Uterus (tissue), 3 donors: ENCODE measurements at regions not wholly inside any gene's neighbourhood (a gene's known extent, or its start where the extent isn't known, plus 50 kb on each side); places are given as distances from the start of the nearest gene placed in this dataset.

ENCODE experiments used
- DNase-seq, 2 donors: peaks; one replicate each; pipeline ENCODE4 v3.0.0-alpha.2; 2019 to 2020
- H3K27ac ChIP-seq, 2 donors: fragments of 200-600 bp; sonication (generic); 1 replicate in 1 of 2; 2 replicates in 1 of 2; pipeline ENCODE4 v1.5.1; 2016 to 2018
- H3K27me3 ChIP-seq, 2 donors: fragments of 200-600 bp; sonication (generic); one replicate each; pipeline ENCODE4 v1.5.1; 2018 to 2019; ENCODE audit warnings: control low read depth in 1 of 2
- H3K36me3 ChIP-seq, 2 donors: fragments of 200-600 bp; sonication (generic); one replicate each; pipeline ENCODE4 v1.5.1; 2019; ENCODE audit warnings: control low read depth in 1 of 2
- H3K4me1 ChIP-seq, 2 donors: fragments of 200-600 bp; sonication (generic); one replicate each; pipeline ENCODE4 v1.5.1; 2018 to 2019; ENCODE audit warnings: control low read depth in 1 of 2
- H3K4me3 ChIP-seq, 2 donors: fragments of 200-600 bp; sonication (generic); 1 replicate in 1 of 2; 2 replicates in 1 of 2; pipeline ENCODE4 v1.5.1; 2018 to 2019; ENCODE audit warnings: mild to moderate bottlenecking in 1 of 2
- H3K9me3 ChIP-seq, 2 donors: fragments of 200-600 bp; sonication (generic); one replicate each; pipeline ENCODE4 v1.5.1; 2019; ENCODE audit warnings: control low read depth in 1 of 2
- CTCF ChIP-seq, 4 experiments: fragments of 200-600 bp in 2 of 4; fragments of 450-650 bp in 2 of 4; sonication (generic) in 2 of 4; IDR thresholded peaks; one replicate each; pipeline ENCODE4 v1.5.1; 2016 to 2019; ENCODE audit warnings: antibody characterized with exemption in 4 of 4, mild to moderate bottlenecking in 2 of 4, moderate library complexity in 1 of 4
- POLR2A ChIP-seq, 2 donors: fragments of 450-650 bp; IDR thresholded peaks; one replicate each; pipeline ENCODE4 v1.6.1; 2016; ENCODE audit warnings: antibody characterized with exemption in 2 of 2, mild to moderate bottlenecking in 1 of 2, moderate library complexity in 1 of 2
- intact Hi-C: fragments of 100-400 bp; cut with DNase I; formaldehyde crosslinking; loops from one replicate; pipeline ENCODE4 v1.15.1; 2023; ENCODE audit warnings: low total_unique reads
- donor health status: DM: yes; HTN: yes; CAD: no.

- H3K27ac ChIP-seq: no peak overlapping the region
- no peak for TF ChIP-seq POLR2A (IDR thresholded peaks at IDR 0.05)
- TF ChIP-seq CTCF (IDR thresholded peaks at IDR 0.05): no peak
- H3K4me1 ChIP-seq: no peaks in the 10 kb centered on the region
- H3K4me3 ChIP-seq: no peak overlapping the region
- H3K9me3 ChIP-seq: no peaks in the 10 kb centered on the region
- intact Hi-C loops: no loop called here
- no peak for DNase-seq
- no peaks in the 10 kb centered on the region for H3K27me3 ChIP-seq
- H3K36me3 ChIP-seq: no peaks in the 10 kb centered on the region
Measured at GRCh38 chr1:55321942-55322341, 106.8 kb upstream of the USP24 start.

GRCh38 chr1:55320891-55321290, 105.7 kb upstream of the USP24 start:
- Histone ChIP-seq H3K4me3 (no peak overlapping the region), H3K36me3 (no peaks in the 10 kb centered on the region), H3K4me1 (no peaks in the 10 kb centered on the region), H3K9me3 (no peaks in the 10 kb centered on the region), H3K27me3 (no peaks in the 10 kb centered on the region), H3K27ac (no peak overlapping the region)
- intact Hi-C loops: no loop called here
- no peak for DNase-seq
- TF ChIP-seq POLR2A (IDR thresholded peaks at IDR 0.05) (no peak), CTCF (IDR thresholded peaks at IDR 0.05) (no peak)

DNA sequence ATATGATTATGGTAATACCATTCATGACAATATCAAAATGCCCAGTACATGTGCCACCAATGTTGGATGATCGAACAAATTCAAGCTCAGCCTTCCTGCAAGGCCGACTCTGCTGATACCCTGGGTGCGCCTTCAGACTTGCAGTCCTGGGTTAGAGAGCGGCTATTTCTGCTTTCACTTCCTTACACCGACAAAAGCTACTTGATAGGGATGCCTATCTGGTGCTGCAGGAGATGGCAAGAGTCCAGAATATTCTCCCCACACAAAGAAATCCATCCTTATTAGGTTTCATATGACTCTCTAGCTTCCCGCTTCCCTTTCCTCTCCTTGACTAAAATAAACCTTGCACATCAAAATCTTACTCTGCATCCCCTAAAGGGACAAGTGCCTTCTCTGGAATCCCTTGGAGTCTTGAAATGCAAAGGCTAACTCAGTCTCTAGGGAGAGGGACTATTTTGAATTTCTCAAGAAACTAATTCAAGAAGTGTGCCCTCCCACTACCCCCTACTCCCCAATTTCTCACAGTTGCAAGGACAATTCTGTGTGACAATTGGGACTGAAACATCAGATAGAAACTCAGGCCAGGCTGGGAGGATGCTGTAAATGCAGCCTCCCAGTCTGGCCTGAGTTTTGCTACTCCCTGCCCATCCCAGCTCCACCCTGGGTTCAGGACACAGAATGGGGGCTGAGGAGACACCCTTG, 103.1 kb upstream of the USP24 start:
- intact Hi-C loops: no loop called here

GRCh38 chr1:55317673-55318072, 102.5 kb upstream of the USP24 start:
- Histone ChIP-seq H3K4me1 (no peaks in the 10 kb centered on the region), H3K36me3 (no peaks in the 10 kb centered on the region), H3K27me3 (no peaks in the 10 kb centered on the region), H3K27ac (no peak overlapping the region), H3K9me3 (no peaks in the 10 kb centered on the region), H3K4me3 (no peak overlapping the region)
- TF ChIP-seq CTCF (IDR thresholded peaks at IDR 0.05) (no peak), POLR2A (IDR thresholded peaks at IDR 0.05) (no peak)
- no peak for DNase-seq
- intact Hi-C loops: no loop called here

More for the DNA sequence above, 103.1 kb upstream of the USP24 start:
- TF ChIP-seq POLR2A (IDR thresholded peaks at IDR 0.05) (no peak), CTCF (IDR thresholded peaks at IDR 0.05) (no peak)
- no peak overlapping the region for H3K27ac ChIP-seq
- H3K4me1 ChIP-seq: no peaks in the 10 kb centered on the region
- no peak overlapping the region for H3K4me3 ChIP-seq
- no peaks in the 10 kb centered on the region for H3K9me3 ChIP-seq
- no peaks in the 10 kb centered on the region for H3K27me3 ChIP-seq
- DNase-seq: no peak
- H3K36me3 ChIP-seq: no peaks in the 10 kb centered on the region

DNA sequence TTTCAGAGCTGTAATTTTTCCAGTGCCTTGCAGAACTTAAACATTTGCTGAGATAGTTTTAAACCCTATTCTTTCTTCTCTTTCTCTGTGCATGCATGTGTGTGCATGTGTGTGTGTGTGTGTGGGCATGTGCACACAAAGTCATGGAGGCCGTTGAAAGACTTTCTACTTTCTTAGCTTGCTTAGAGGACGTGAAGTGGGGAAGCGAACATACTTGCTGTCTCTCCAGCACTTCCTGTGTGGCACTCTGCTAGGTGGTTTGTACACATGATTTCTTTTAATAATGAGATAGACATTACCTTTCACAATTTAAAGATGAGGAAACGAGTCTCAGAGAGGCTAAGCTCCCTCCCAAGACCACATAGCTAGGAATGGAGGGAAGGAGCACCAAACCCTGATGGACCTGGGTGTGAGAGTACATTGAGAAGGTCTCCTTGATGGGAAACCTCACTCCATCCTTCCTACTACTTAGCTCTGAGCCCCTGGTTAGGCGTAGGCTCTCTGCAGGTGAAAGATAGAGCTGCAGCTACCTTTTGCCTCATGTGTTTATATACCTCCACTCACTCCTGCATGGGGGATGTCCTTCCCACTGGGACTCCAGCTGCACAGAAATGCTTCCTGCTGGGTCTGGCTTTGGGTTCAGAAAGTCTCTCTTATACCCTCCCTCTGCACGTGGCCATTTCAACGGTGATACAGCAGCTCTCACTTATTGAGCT, 101.9 kb upstream of the USP24 start:
- no peak for DNase-seq
- intact Hi-C loops: no loop called here
- H3K27me3 ChIP-seq: no peaks in the 10 kb centered on the region
- H3K4me3 ChIP-seq: no peak overlapping the region
- no peaks in the 10 kb centered on the region for H3K4me1 ChIP-seq
- TF ChIP-seq CTCF (IDR thresholded peaks at IDR 0.05) (no peak), POLR2A (IDR thresholded peaks at IDR 0.05) (no peak)
- H3K9me3 ChIP-seq: no peaks in the 10 kb centered on the region
- no peaks in the 10 kb centered on the region for H3K36me3 ChIP-seq
- H3K27ac ChIP-seq: no peak overlapping the region
